GM18858 (cell line): ENCODE measurements at regions not wholly inside any gene's neighbourhood (a gene's known extent, or its start where the extent isn't known, plus 50 kb on each side); places are given as distances from the start of the nearest gene placed in this dataset.

Experiments used
- ATAC-seq: cut with Tn5 transposase; IDR thresholded peaks from one replicate; pipeline ENCODE4 v1.9.1; 2021; ENCODE audit not compliant: unreplicated experiment

GRCh38 chr14:98018628-98019027 lies 1221.4 kb downstream of the VRK1 start:
- ATAC-seq, result no peak

- no peak for ATAC-seq
Observed at GRCh38 chr14:98022541-98023520, 1225.6 kb downstream of the VRK1 start.

- no peak for ATAC-seq
Observed at GRCh38 chr14:98028162-98028561, 1231.0 kb downstream of the VRK1 start.

GRCh38 chr14:98035396-98035795 lies 1236.6 kb downstream of the BCL11B start:
- ATAC-seq, result no peak

- ATAC-seq, result no peak
Observed at GRCh38 chr14:98037831-98038230, 1234.2 kb downstream of the BCL11B start.

GRCh38 chr14:98056946-98057345 lies 1215.1 kb downstream of the BCL11B start:
- no peak for ATAC-seq

- ATAC-seq, result no peak
Observed at GRCh38 chr14:98059106-98059505, 1212.9 kb downstream of the BCL11B start.

GRCh38 chr14:98062083-98062482 lies 1209.9 kb downstream of the BCL11B start:
- no peak for ATAC-seq

- no peak for ATAC-seq
Observed at GRCh38 chr14:98069712-98070171, 1202.3 kb downstream of the BCL11B start.

- no peak for ATAC-seq
Observed at GRCh38 chr14:98070536-98070935, 1201.5 kb downstream of the BCL11B start.

GRCh38 chr14:98074111-98074510 lies 1197.9 kb downstream of the BCL11B start:
- no peak for ATAC-seq

GRCh38 chr14:98077176-98077575 lies 1194.8 kb downstream of the BCL11B start:
- ATAC-seq, result no peak

GRCh38 chr14:98082833-98083232 lies 1189.2 kb downstream of the BCL11B start:
- no peak for ATAC-seq

- no peak for ATAC-seq
Observed at GRCh38 chr14:98085751-98086150, 1186.2 kb downstream of the BCL11B start.

GRCh38 chr14:98093111-98093510 lies 1178.9 kb downstream of the BCL11B start:
- ATAC-seq, result no peak

GRCh38 chr14:98099527-98099926 lies 1172.5 kb downstream of the BCL11B start:
- no peak for ATAC-seq

GRCh38 chr14:98101323-98101722 lies 1170.7 kb downstream of the BCL11B start:
- no peak for ATAC-seq

- ATAC-seq, result no peak
Observed at GRCh38 chr14:98103705-98104104, 1168.3 kb downstream of the BCL11B start.

GRCh38 chr14:98109326-98109725 lies 1162.7 kb downstream of the BCL11B start:
- ATAC-seq, result no peak

- ATAC-seq, result no peak
Observed at GRCh38 chr14:98112194-98112780, 1159.7 kb downstream of the BCL11B start.

GRCh38 chr14:98114122-98114895 lies 1157.7 kb downstream of the BCL11B start:
- ATAC-seq, result no peak
